CD14-positive monocyte (primary cell): ENCODE measurements at regions not wholly inside any gene's neighbourhood (a gene's known extent, or its start where the extent isn't known, plus 50 kb on each side); places are given as distances from the start of the nearest gene placed in this dataset.

Source experiments
- DNase-seq, 3 donors: peaks; one replicate each; pipeline ENCODE4 v3.0.0-alpha.2; 2011 to 2022
- H2AFZ ChIP-seq: 2 replicates; pipeline ENCODE4 v1.6.0; 2012; ENCODE audit warnings: mild to moderate bottlenecking, low read depth, low read length, inconsistent platforms; ENCODE audit not compliant: insufficient read depth, poor library complexity, severe bottlenecking
- H3K27ac ChIP-seq, 2 donors: 1 replicate in 1 of 2; 2 replicates in 1 of 2; pipeline ENCODE4 v1.5.1; 2012 to 2013; ENCODE audit warnings: low read length in 2 of 2, control low read depth in 1 of 2, inconsistent platforms in 1 of 2, low read depth in 1 of 2, mild to moderate bottlenecking in 1 of 2
- H3K27me3 ChIP-seq, 2 donors: one replicate each; pipeline versions ENCODE4 v1.6.0 to v1.6.1; 2011 to 2013; ENCODE audit warnings: low read length in 2 of 2; ENCODE audit not compliant: control insufficient read depth in 2 of 2, insufficient read depth in 2 of 2
- H3K36me3 ChIP-seq, 2 donors: replicated peaks in 1 of 2; 1 replicate in 1 of 2; 2 replicates in 1 of 2; pipeline versions ENCODE4 v1.5.1 to v1.6.1; 2012 to 2013; ENCODE audit warnings: low read length in 2 of 2, control low read depth in 1 of 2, inconsistent platforms in 1 of 2, mild to moderate bottlenecking in 1 of 2; ENCODE audit not compliant: insufficient read depth in 2 of 2, control insufficient read depth in 1 of 2
- H3K4me1 ChIP-seq, 2 donors: 1 replicate in 1 of 2; 2 replicates in 1 of 2; pipeline versions ENCODE4 v1.5.1 to v1.6.1; 2012 to 2013; ENCODE audit warnings: low read length in 2 of 2, control low read depth in 1 of 2, inconsistent platforms in 1 of 2, mild to moderate bottlenecking in 1 of 2, moderate library complexity in 1 of 2; ENCODE audit not compliant: insufficient read depth in 2 of 2, control insufficient read depth in 1 of 2
- H3K4me2 ChIP-seq: replicated peaks from 2 replicates; pipeline ENCODE3; 2012; ENCODE audit warnings: low read length, moderate library complexity, mild to moderate bottlenecking; ENCODE audit not compliant: poor library complexity, severe bottlenecking; ENCODE audit errors: extremely low read depth
- H3K4me3 ChIP-seq, 3 experiments: fragments of 200-600 bp in 1 of 3; sonication (generic) in 1 of 3; replicated peaks in 1 of 3; 1 replicate in 2 of 3; 2 replicates in 1 of 3; pipeline ENCODE4 v1.5.1; 2011 to 2013; ENCODE audit warnings: low read length in 3 of 3, mild to moderate bottlenecking in 3 of 3, control low read depth in 2 of 3, low read depth in 2 of 3, inconsistent platforms in 1 of 3, moderate library complexity in 1 of 3
- H3K79me2 ChIP-seq: 2 replicates; pipeline ENCODE4 v1.6.0; 2012; ENCODE audit warnings: mild to moderate bottlenecking, control low read depth, inconsistent platforms, low read length, moderate library complexity; ENCODE audit not compliant: insufficient read depth
- H3K9ac ChIP-seq: 2 replicates; pipeline ENCODE4 v1.6.0; 2017; ENCODE audit warnings: low read length, mild to moderate bottlenecking; ENCODE audit not compliant: insufficient read depth, poor library complexity, severe bottlenecking
- H3K9me3 ChIP-seq, 2 donors: replicated peaks in 1 of 2; 1 replicate in 1 of 2; 2 replicates in 1 of 2; pipeline versions ENCODE4 v1.5.1 to v1.6.1; 2012 to 2013; ENCODE audit warnings: low read length in 2 of 2, control low read depth in 1 of 2; ENCODE audit not compliant: control insufficient read depth in 1 of 2, insufficient read depth in 1 of 2
- H4K20me1 ChIP-seq: 2 replicates; pipeline ENCODE4 v1.6.0; 2012; ENCODE audit warnings: mild to moderate bottlenecking, low read length, control low read depth, moderate library complexity; ENCODE audit not compliant: insufficient read depth
- H3K27ac Mint-ChIP-seq, 7 donors: one replicate each; pipeline ENCODE4 v1.8.0; 2020; ENCODE audit warnings: mild to moderate bottlenecking in 7 of 7, mixed read lengths in 7 of 7, moderate library complexity in 6 of 7, inconsistent platforms in 2 of 7
- H3K27me3 Mint-ChIP-seq, 3 donors: one replicate each; pipeline ENCODE4 v1.8.0; 2021 to 2022; ENCODE audit warnings: low read depth in 3 of 3, mild to moderate bottlenecking in 3 of 3, mixed read lengths in 3 of 3, moderate library complexity in 3 of 3, inconsistent platforms in 1 of 3
- H3K36me3 Mint-ChIP-seq, 2 donors: one replicate each; pipeline ENCODE4 v1.8.0; 2020; ENCODE audit warnings: mixed read lengths in 2 of 2, inconsistent platforms in 1 of 2, mild to moderate bottlenecking in 1 of 2
- H3K4me1 Mint-ChIP-seq: one replicate; pipeline ENCODE4 v1.8.0; 2020; ENCODE audit warnings: mild to moderate bottlenecking, mixed read lengths
- H3K4me3 Mint-ChIP-seq, 2 donors: one replicate each; pipeline ENCODE4 v1.8.0; 2020; ENCODE audit warnings: mild to moderate bottlenecking in 2 of 2, mixed read lengths in 2 of 2, moderate library complexity in 1 of 2
- H3K9me3 Mint-ChIP-seq, 7 donors: one replicate each; pipeline ENCODE4 v1.8.0; 2020 to 2022; ENCODE audit warnings: mixed read lengths in 7 of 7, mild to moderate bottlenecking in 6 of 7, moderate library complexity in 6 of 7, inconsistent platforms in 2 of 7
- CTCF ChIP-seq: fragments of 200-600 bp; IDR thresholded peaks from one replicate; pipeline ENCODE4 v1.8.0; 2022; ENCODE audit warnings: antibody characterized with exemption, mild to moderate bottlenecking
- WGBS: methylation state at CpG from one replicate; pipeline ENCODE4 v1.1.5; 2013; ENCODE audit warnings: missing lambda C conversion rate; ENCODE audit not compliant: insufficient coverage; 5-methylcytosine and 5-hydroxymethylcytosine counted together
- intact Hi-C, 2 donors: fragments of 100-400 bp; cut with micrococcal nuclease; formaldehyde crosslinking; loops; one replicate each; pipeline versions ENCODE4 v1.15.0 to v1.15.1; 2023

- Mint-ChIP-seq H3K4me3 (no peak overlapping the region), H3K27ac (no peak overlapping the region), H3K9me3 (peaks cover 0 to 5% (median 1%) of the 10 kb centered on the region in 7 donors), H3K4me1 (no peaks in the 10 kb centered on the region), H3K36me3 (no peaks in the 10 kb centered on the region), H3K27me3 (no peaks in the 10 kb centered on the region)
- Histone ChIP-seq H3K79me2 (no peaks in the 10 kb centered on the region), H3K4me1 (no peaks in the 10 kb centered on the region), H3K4me3 (no peak overlapping the region), H3K27me3 (no peaks in the 10 kb centered on the region), H3K27ac (no peak overlapping the region), H4K20me1 (no peaks in the 10 kb centered on the region), H3K36me3 (no peaks in the 10 kb centered on the region), H3K9me3 (no peaks in the 10 kb centered on the region), H3K9ac (no peak overlapping the region), H3K4me2 (no peak overlapping the region), H2AFZ (no peak overlapping the region)
- 88% methylated on average over 2 of the region's 2 CpGs for WGBS
- DNase-seq = no peak
- intact Hi-C loops = no loop called here
- TF ChIP-seq CTCF = no peak
Measured at GRCh38 chr18:39732918-39733317, 2167.3 kb upstream of the CELF4 start.

- Mint-ChIP-seq H3K36me3 (no peaks in the 10 kb centered on the region), H3K4me3 (no peak overlapping the region), H3K9me3 (peaks cover 0 to 4% (median 0%) of the 10 kb centered on the region in 7 donors), H3K27ac (no peak overlapping the region), H3K27me3 (peaks cover 0 to 2% (median 0%) of the 10 kb centered on the region in 3 donors), H3K4me1 (no peaks in the 10 kb centered on the region)
- Histone ChIP-seq H4K20me1 (no peaks in the 10 kb centered on the region), H2AFZ (no peak overlapping the region), H3K27me3 (no peaks in the 10 kb centered on the region), H3K36me3 (no peaks in the 10 kb centered on the region), H3K4me2 (no peak overlapping the region), H3K9ac (no peak overlapping the region), H3K27ac (no peak overlapping the region), H3K79me2 (no peaks in the 10 kb centered on the region), H3K4me3 (no peak overlapping the region), H3K4me1 (no peaks in the 10 kb centered on the region), H3K9me3 (no peaks in the 10 kb centered on the region)
- no peak for TF ChIP-seq CTCF
- no peak for DNase-seq
- intact Hi-C loops = no loop called here
Measured at GRCh38 chr18:39730606-39731005, 2165.0 kb upstream of the CELF4 start.
